H9 (cell line): ENCODE measurements at regions not wholly inside any gene's neighbourhood (a gene's known extent, or its start where the extent isn't known, plus 50 kb on each side); places are given as distances from the start of the nearest gene placed in this dataset.

Experiments used
- DNase-seq: peaks from one replicate; pipeline ENCODE4 v3.0.0-alpha.2; 2017
- H2AFZ ChIP-seq: one replicate; pipeline ENCODE4 v1.6.1; 2013; ENCODE audit warnings: mild to moderate bottlenecking, low read length, control low read depth, moderate library complexity
- H2AK5ac ChIP-seq: 2 replicates; pipeline ENCODE4 v1.6.1; 2013; ENCODE audit warnings: low read length, control low read depth, mixed read lengths; ENCODE audit not compliant: insufficient read length
- H2BK120ac ChIP-seq: one replicate; pipeline ENCODE4 v1.6.1; 2013; ENCODE audit warnings: low read depth, mild to moderate bottlenecking, low read length, control low read depth, inconsistent platforms; ENCODE audit not compliant: poor library complexity, severe bottlenecking
- H2BK12ac ChIP-seq: 2 replicates; pipeline ENCODE4 v1.6.1; 2013; ENCODE audit warnings: low read length, control low read depth, mixed read lengths, low read depth; ENCODE audit not compliant: insufficient read length
- H2BK15ac ChIP-seq: 2 replicates; pipeline ENCODE4 v1.6.1; 2013; ENCODE audit warnings: low read depth, low read length, control low read depth
- H2BK20ac ChIP-seq: one replicate; pipeline ENCODE4 v1.6.1; 2013; ENCODE audit warnings: low read depth, mild to moderate bottlenecking, low read length, control low read depth, inconsistent platforms; ENCODE audit not compliant: poor library complexity, severe bottlenecking
- H2BK5ac ChIP-seq: 2 replicates; pipeline ENCODE4 v1.6.1; 2013; ENCODE audit warnings: low read length, control low read depth, mixed read lengths; ENCODE audit not compliant: insufficient read length
- H3K14ac ChIP-seq: 2 replicates; pipeline ENCODE4 v1.6.1; 2013; ENCODE audit warnings: low read length, control low read depth; ENCODE audit not compliant: insufficient read depth
- H3K18ac ChIP-seq: 2 replicates; pipeline ENCODE4 v1.6.1; 2013; ENCODE audit warnings: low read depth, mild to moderate bottlenecking, mixed read lengths, low read length, control low read depth; ENCODE audit not compliant: insufficient read length
- H3K23ac ChIP-seq: 2 replicates; pipeline ENCODE4 v1.6.1; 2013; ENCODE audit warnings: low read length, control low read depth, mixed read lengths, low read depth; ENCODE audit not compliant: insufficient read length
- H3K23me2 ChIP-seq: 2 replicates; pipeline ENCODE4 v1.6.1; 2013; ENCODE audit warnings: low read depth, mild to moderate bottlenecking, mixed read lengths, low read length, control low read depth; ENCODE audit not compliant: insufficient read length, poor library complexity, severe bottlenecking
- H3K27ac ChIP-seq: 2 replicates; pipeline ENCODE4 v1.5.1; 2013; ENCODE audit warnings: low read length, control low read depth, mixed read lengths, low read depth; ENCODE audit not compliant: insufficient read length
- H3K27me3 ChIP-seq: 2 replicates; pipeline ENCODE4 v1.6.1; 2013; ENCODE audit warnings: low read length, control low read depth, inconsistent platforms; ENCODE audit not compliant: insufficient read depth
- H3K4ac ChIP-seq: 2 replicates; pipeline ENCODE4 v1.6.1; 2013; ENCODE audit warnings: low read depth, mild to moderate bottlenecking, control low read depth, inconsistent platforms, low read length, moderate library complexity
- H3K4me1 ChIP-seq: 2 replicates; pipeline ENCODE4 v1.6.1; 2013; ENCODE audit warnings: low read length, control low read depth, inconsistent platforms; ENCODE audit not compliant: insufficient read depth
- H3K4me2 ChIP-seq: 2 replicates; pipeline ENCODE4 v1.6.1; 2013; ENCODE audit warnings: low read length, control low read depth, mixed read lengths; ENCODE audit not compliant: insufficient read length, insufficient read depth
- H3K56ac ChIP-seq: 2 replicates; pipeline ENCODE4 v1.6.1; 2013; ENCODE audit warnings: low read depth, mild to moderate bottlenecking, mixed read lengths, low read length, control low read depth; ENCODE audit not compliant: insufficient read length
- H3K79me1 ChIP-seq: 2 replicates; pipeline ENCODE4 v1.6.1; 2013; ENCODE audit warnings: low read depth, mild to moderate bottlenecking, moderate library complexity, low read length, control low read depth, inconsistent platforms; ENCODE audit not compliant: insufficient read depth, poor library complexity, severe bottlenecking
- H3K79me2 ChIP-seq: 2 replicates; pipeline ENCODE4 v1.6.1; 2013; ENCODE audit warnings: low read length, control low read depth, inconsistent platforms; ENCODE audit not compliant: insufficient read depth
- H3K9ac ChIP-seq: 2 replicates; pipeline ENCODE4 v1.6.1; 2013; ENCODE audit warnings: low read length, control low read depth, mixed read lengths; ENCODE audit not compliant: insufficient read length; ENCODE audit errors: extremely low read depth
- H3K9me3 ChIP-seq: one replicate; pipeline ENCODE4 v1.6.1; 2013; ENCODE audit warnings: low read depth, low read length, inconsistent platforms; ENCODE audit not compliant: control insufficient read depth
- H3T11ph ChIP-seq: one replicate; pipeline ENCODE4 v1.6.1; 2013; ENCODE audit warnings: mild to moderate bottlenecking, low read length, control low read depth, inconsistent platforms
- H4K20me1 ChIP-seq: one replicate; pipeline ENCODE4 v1.6.1; 2013; ENCODE audit not compliant: control insufficient read depth, insufficient read length, insufficient read depth
- H4K5ac ChIP-seq: 2 replicates; pipeline ENCODE4 v1.6.1; 2013; ENCODE audit warnings: low read depth, mild to moderate bottlenecking, mixed read lengths, low read length, control low read depth; ENCODE audit not compliant: insufficient read length
- H4K8ac ChIP-seq: replicated peaks from 2 replicates; pipeline ENCODE4 v1.6.1; 2013; ENCODE audit warnings: low read length, control low read depth, mixed read lengths, low read depth; ENCODE audit not compliant: insufficient read length
- H4K91ac ChIP-seq: 2 replicates; pipeline ENCODE4 v1.6.1; 2013; ENCODE audit warnings: low read depth, mild to moderate bottlenecking, moderate library complexity, mixed read lengths, low read length, control low read depth; ENCODE audit not compliant: insufficient read length
- H3K27ac Mint-ChIP-seq, 3 experiments: 2 replicates in 2 of 3; 3 replicates in 1 of 3; pipeline ENCODE4 v1.8.0; 2020 to 2021; ENCODE audit warnings: mixed read lengths in 3 of 3, mild to moderate bottlenecking in 1 of 3, moderate library complexity in 1 of 3
- H3K27me3 Mint-ChIP-seq: 2 replicates; pipeline ENCODE4 v1.8.0; 2021; ENCODE audit warnings: low read depth, mild to moderate bottlenecking, moderate library complexity, mixed read lengths
- H3K36me3 Mint-ChIP-seq, 3 experiments: 2 replicates in 2 of 3; 3 replicates in 1 of 3; pipeline ENCODE4 v1.8.0; 2020 to 2021; ENCODE audit warnings: low read depth in 3 of 3, mixed read lengths in 3 of 3; ENCODE audit not compliant: insufficient read depth in 1 of 3
- H3K4me1 Mint-ChIP-seq, 2 experiments: 2 replicates each; pipeline ENCODE4 v1.8.0; 2020; ENCODE audit warnings: mixed read lengths in 2 of 2
- H3K4me3 Mint-ChIP-seq, 2 experiments: 2 replicates in 1 of 2; 3 replicates in 1 of 2; pipeline ENCODE4 v1.8.0; 2020 to 2021; ENCODE audit warnings: mild to moderate bottlenecking in 2 of 2, mixed read lengths in 2 of 2, moderate library complexity in 1 of 2
- H3K9me3 Mint-ChIP-seq, 2 experiments: 2 replicates in 1 of 2; 3 replicates in 1 of 2; pipeline ENCODE4 v1.8.0; 2020; ENCODE audit warnings: mild to moderate bottlenecking in 2 of 2, mixed read lengths in 2 of 2, moderate library complexity in 1 of 2
- WGBS: extraction: QIAGEN DNeasy Blood & Tissue Kit; methylation state at CpG from one replicate; pipeline ENCODE4 v1.1.7; 2013; ENCODE audit warnings: missing lambda C conversion rate, low lambda C conversion rate, mixed read lengths; ENCODE audit not compliant: insufficient read length; ENCODE audit errors: extremely low coverage; 5-methylcytosine and 5-hydroxymethylcytosine counted together
- TF ChIP-seq, protein P1 (sequence below): fragments of 200-600 bp; sonication (generic); conservative IDR thresholded peaks from 3 replicates; pipeline ENCODE4 v1.8.0; 2021; ENCODE audit warnings: antibody characterized with exemption, mild to moderate bottlenecking

GRCh38 chr6:98590997-98591396 lies 243.4 kb upstream of the POU3F2 start:
- Histone ChIP-seq H4K20me1 (no peaks in the 10 kb centered on the region), H3K4me1 (peaks cover 4% of the 10 kb centered on the region), H3K79me2 (no peaks in the 10 kb centered on the region), H3K4ac (no peak overlapping the region), H4K8ac (no peak overlapping the region), H3K27me3 (no peaks in the 10 kb centered on the region), H3K23ac (no peak overlapping the region), H2BK5ac (no peak overlapping the region), H2BK15ac (no peak overlapping the region), H2BK20ac (no peak overlapping the region), H3K79me1 (no peaks in the 10 kb centered on the region), H3K14ac (no peak overlapping the region), H3K27ac (no peak overlapping the region), H4K5ac (no peak overlapping the region), H3K4me2 (no peak overlapping the region), H3K18ac (no peak overlapping the region), H3T11ph (no peak overlapping the region), H2BK12ac (no peak overlapping the region), H3K9me3 (no peaks in the 10 kb centered on the region), H3K23me2 (no peaks in the 10 kb centered on the region), H4K91ac (no peak overlapping the region), H2AK5ac (no peak overlapping the region), H2BK120ac (no peak overlapping the region), H3K56ac (no peak overlapping the region), H2AFZ (no peak overlapping the region), H3K9ac (no peak overlapping the region)
- Mint-ChIP-seq H3K4me1 (peaks cover 12% of the 10 kb centered on the region in 2 experiments), H3K9me3 (no peaks in the 10 kb centered on the region), H3K4me3 (no peak overlapping the region), H3K36me3 (no peaks in the 10 kb centered on the region), H3K27ac (no peak overlapping the region), H3K27me3 (no peaks in the 10 kb centered on the region; the same call in 1 of the 2 replicates)
- DNase-seq = no peak
- TF ChIP-seq, protein P1, sequence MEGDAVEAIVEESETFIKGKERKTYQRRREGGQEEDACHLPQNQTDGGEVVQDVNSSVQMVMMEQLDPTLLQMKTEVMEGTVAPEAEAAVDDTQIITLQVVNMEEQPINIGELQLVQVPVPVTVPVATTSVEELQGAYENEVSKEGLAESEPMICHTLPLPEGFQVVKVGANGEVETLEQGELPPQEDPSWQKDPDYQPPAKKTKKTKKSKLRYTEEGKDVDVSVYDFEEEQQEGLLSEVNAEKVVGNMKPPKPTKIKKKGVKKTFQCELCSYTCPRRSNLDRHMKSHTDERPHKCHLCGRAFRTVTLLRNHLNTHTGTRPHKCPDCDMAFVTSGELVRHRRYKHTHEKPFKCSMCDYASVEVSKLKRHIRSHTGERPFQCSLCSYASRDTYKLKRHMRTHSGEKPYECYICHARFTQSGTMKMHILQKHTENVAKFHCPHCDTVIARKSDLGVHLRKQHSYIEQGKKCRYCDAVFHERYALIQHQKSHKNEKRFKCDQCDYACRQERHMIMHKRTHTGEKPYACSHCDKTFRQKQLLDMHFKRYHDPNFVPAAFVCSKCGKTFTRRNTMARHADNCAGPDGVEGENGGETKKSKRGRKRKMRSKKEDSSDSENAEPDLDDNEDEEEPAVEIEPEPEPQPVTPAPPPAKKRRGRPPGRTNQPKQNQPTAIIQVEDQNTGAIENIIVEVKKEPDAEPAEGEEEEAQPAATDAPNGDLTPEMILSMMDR = no peak
- no CpG with 5 or more reads among the region's 2 CpGs for WGBS
